HPDE6-E6E7 (cell line): ENCODE measurements at regions not wholly inside any gene's neighbourhood (a gene's known extent, or its start where the extent isn't known, plus 50 kb on each side); places are given as distances from the start of the nearest gene placed in this dataset.
"Not testable (repeated sequence)": the region's sequence is repeated elsewhere in the genome, so short reads cannot be mapped to it uniquely, and the experiment has no call there.

Experiments used
- DNase-seq: peaks from one replicate; pipeline ENCODE4 v3.0.0; 2011; ENCODE audit warnings: missing footprints; ENCODE audit errors: extremely low spot score

- not testable (repeated sequence) for DNase-seq
These were observed 313.5 kb downstream of the ANAPC1 start for GRCh38 chr2:111570300-111571114.

- DNase-seq: not testable (repeated sequence)
These were observed 309.2 kb downstream of the ANAPC1 start for GRCh38 chr2:111574803-111575202.

GRCh38 chr2:111577154-111577885 is 306.7 kb downstream of the ANAPC1 start:
- not testable (repeated sequence) for DNase-seq

GRCh38 chr2:111579500-111580134 is 304.4 kb downstream of the ANAPC1 start:
- not testable (repeated sequence) for DNase-seq

GRCh38 chr2:111580616-111581015 is 303.4 kb downstream of the ANAPC1 start:
- DNase-seq: not testable (repeated sequence)

- not testable (repeated sequence) for DNase-seq
These were observed 301.9 kb downstream of the ANAPC1 start for GRCh38 chr2:111582090-111582489.

- not testable (repeated sequence) for DNase-seq
These were observed 300.5 kb downstream of the ANAPC1 start for GRCh38 chr2:111583480-111583879.

- DNase-seq: not testable (repeated sequence)
These were observed 299.5 kb downstream of the ANAPC1 start for GRCh38 chr2:111584540-111584939.

- DNase-seq: not testable (repeated sequence)
These were observed 299.0 kb downstream of the ANAPC1 start for GRCh38 chr2:111584950-111585349.

- not testable (repeated sequence) for DNase-seq
These were observed 298.0 kb downstream of the ANAPC1 start for GRCh38 chr2:111586014-111586413.

- not testable (repeated sequence) for DNase-seq
These were observed 288.9 kb downstream of the ANAPC1 start for GRCh38 chr2:111595072-111595471.

- not testable (repeated sequence) for DNase-seq
These were observed 286.9 kb downstream of the ANAPC1 start for GRCh38 chr2:111596808-111597705.

- DNase-seq: not testable (repeated sequence)
These were observed 285.0 kb downstream of the ANAPC1 start for GRCh38 chr2:111598944-111599343.

GRCh38 chr2:111602259-111602658 is 281.7 kb downstream of the ANAPC1 start:
- not testable (repeated sequence) for DNase-seq

- DNase-seq: not testable (repeated sequence)
These were observed 278.2 kb downstream of the ANAPC1 start for GRCh38 chr2:111605798-111606197.

GRCh38 chr2:111606632-111607031 is 277.4 kb downstream of the ANAPC1 start:
- not testable (repeated sequence) for DNase-seq

GRCh38 chr2:111609146-111609844 is 274.7 kb downstream of the ANAPC1 start:
- not testable (repeated sequence) for DNase-seq

- not testable (repeated sequence) for DNase-seq
These were observed 274.0 kb downstream of the ANAPC1 start for GRCh38 chr2:111610035-111610434.

GRCh38 chr2:111616651-111617218 is 267.3 kb downstream of the ANAPC1 start:
- DNase-seq: no peak
